AG08395 (cell line): ENCODE measurements at regions not wholly inside any gene's neighbourhood (a gene's known extent, or its start where the extent isn't known, plus 50 kb on each side); places are given as distances from the start of the nearest gene placed in this dataset.
"Not testable (repeated sequence)": the region's sequence is repeated elsewhere in the genome, so short reads cannot be mapped to it uniquely, and the experiment has no call there.

ENCODE experiments used
- DNase-seq: peaks from one replicate; pipeline ENCODE4 v3.0.0; 2012; ENCODE audit warnings: mixed read lengths, low spot score

DNA sequence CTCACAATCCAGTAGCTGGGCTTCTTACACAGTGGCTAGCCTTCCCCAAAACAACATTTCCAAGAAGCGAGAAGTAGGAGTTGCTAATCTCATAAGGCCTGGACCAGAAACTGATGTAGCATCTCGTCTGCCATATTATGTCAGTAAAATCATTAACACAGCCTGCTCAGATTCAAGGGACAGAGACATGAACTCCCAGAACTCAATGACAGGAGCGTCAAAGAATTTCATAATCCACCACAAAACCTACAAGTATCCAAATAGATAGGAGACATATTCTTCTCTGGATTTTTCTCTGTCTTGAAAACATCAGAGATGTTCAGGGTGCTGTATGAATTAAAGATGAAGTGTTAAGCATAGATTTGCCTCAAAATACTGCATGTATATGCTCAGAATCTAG is 457.6 kb upstream of the ACTBL2 start:
- DNase-seq, result no peak

- no peak for DNase-seq
Observed at GRCh38 chr5:57939771-57940170, 457.2 kb upstream of the ACTBL2 start.

- DNase-seq, result no peak
Observed at GRCh38 chr5:57939335-57939734, 456.7 kb upstream of the ACTBL2 start.

GRCh38 chr5:57938174-57938557 is 455.6 kb upstream of the ACTBL2 start:
- DNase-seq, result no peak

DNA sequence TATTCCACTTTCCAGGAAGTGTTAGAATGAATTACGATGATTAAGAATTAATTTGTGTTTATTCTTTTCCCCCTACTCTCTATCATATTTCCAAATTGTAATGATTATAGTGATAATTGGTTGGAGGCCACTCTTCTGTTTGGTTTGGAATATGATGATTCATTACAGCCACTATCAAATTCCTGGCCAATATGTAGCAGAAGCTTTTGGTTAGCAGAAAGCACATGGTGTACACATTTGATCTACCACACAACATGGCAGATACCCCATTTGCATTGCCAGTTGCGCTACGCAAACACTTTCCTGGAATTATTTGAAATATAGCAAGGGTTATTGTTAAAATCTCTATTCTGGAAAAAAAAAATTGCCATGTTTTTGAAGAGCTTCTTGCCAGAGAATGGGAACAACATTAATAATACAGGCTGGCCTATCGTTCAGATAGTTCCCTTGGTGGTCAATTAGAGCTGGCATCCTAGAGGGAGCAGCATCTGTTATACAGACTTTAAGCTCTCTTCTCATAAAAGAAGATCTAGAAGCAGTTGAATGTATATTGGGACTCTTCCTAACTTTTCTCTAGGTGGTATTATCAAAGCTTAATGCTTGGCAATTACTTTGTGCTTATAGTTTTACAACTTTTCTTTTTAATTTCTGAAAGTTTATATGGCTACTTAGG is 455.0 kb upstream of the ACTBL2 start:
- peak; percentile 15 for DNase-seq

GRCh38 chr5:57937025-57937424 is 454.4 kb upstream of the ACTBL2 start:
- DNase-seq, result peak; percentile 25

GRCh38 chr5:57932761-57933160 is 450.1 kb upstream of the ACTBL2 start:
- DNase-seq, result no peak

DNA sequence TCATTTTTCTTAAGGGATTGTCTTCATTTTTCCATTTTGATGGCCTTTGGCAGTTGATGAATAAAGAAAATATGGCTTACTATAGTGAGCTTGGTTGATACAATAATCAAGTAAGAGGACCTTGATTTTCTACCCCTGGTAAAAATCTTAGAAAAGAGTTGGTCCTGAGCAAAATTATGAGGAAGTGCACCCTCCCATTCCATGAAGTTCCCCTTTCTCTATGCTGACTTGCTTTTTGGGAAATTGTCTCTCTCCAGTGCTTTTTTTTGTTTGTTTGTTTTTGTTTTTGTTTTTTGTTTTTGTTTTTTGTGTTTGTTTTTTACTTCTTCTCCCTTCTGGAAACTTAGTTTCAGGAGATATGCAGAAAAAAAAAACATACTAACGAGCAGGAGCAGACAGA is 449.2 kb upstream of the ACTBL2 start:
- DNase-seq, result no peak

- no peak for DNase-seq
Observed at GRCh38 chr5:57931352-57931751, 448.7 kb upstream of the ACTBL2 start.

DNA sequence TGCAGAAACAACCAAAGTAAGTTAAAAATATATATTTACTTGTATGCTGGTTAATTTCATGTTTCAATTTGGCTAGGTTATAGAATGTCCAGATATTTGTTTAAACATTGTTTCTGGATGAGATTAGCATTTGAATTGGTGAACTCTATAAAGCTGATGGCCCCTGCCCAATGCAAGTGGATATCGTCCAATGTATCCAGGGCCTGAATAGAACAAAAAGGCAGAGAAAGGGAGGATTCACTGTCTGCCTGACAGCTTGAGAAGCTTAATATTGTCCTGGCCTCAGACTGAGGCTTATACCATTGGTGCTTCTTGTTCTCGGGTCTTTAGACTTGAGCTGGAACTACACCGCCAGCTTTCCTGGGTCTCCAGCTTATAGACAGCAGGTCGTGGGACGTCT is 446.7 kb upstream of the ACTBL2 start:
- DNase-seq, result no peak

GRCh38 chr5:57923094-57923493 is 440.5 kb upstream of the ACTBL2 start:
- DNase-seq, result not testable (repeated sequence)

GRCh38 chr5:57917004-57917403 is 434.4 kb upstream of the ACTBL2 start:
- DNase-seq, result no peak

GRCh38 chr5:57915536-57915935 is 432.9 kb upstream of the ACTBL2 start:
- DNase-seq, result no peak

DNA sequence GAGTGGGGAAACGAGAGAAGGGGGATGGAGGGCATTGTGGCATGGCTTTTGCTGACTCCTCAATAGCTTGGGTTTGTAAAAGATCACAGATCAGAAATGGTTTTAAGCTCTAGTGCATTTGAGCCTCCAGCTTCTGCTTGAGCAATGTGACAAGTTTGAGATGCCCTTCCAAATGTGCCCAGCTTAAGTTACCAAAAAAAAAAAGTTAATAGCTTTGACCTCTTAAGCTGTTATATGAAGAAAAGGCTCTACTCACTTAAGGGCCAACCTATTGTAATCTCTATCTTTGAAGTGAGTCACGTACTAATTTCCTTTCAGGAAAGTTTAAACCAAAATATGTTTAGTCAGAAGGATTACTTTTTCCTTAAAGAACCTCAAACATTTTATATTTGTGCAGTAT is 428.8 kb upstream of the ACTBL2 start:
- no peak for DNase-seq

- no peak for DNase-seq
Observed at GRCh38 chr5:57906671-57907070, 424.1 kb upstream of the ACTBL2 start.

DNA sequence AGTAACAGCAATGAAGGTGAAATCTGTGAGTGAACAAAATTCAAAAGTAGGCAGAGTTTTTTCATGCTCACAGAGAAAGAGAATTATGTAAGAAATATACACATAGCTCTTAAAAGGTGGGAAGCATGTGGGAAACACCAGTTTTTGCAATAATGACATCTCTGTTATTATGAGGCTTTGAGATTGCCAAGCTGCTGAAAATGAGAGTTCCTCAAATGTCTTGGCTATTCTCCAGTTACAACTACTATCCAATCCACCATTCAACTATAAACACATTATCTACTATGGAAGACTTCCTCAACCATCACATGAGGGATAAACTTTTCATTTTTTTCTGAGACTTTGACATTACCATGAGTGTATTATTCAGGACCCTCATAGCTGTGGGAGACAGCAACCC is 420.8 kb upstream of the ACTBL2 start:
- no peak for DNase-seq

- DNase-seq, result no peak
Observed at GRCh38 chr5:57902095-57902494, 419.5 kb upstream of the ACTBL2 start.

DNA sequence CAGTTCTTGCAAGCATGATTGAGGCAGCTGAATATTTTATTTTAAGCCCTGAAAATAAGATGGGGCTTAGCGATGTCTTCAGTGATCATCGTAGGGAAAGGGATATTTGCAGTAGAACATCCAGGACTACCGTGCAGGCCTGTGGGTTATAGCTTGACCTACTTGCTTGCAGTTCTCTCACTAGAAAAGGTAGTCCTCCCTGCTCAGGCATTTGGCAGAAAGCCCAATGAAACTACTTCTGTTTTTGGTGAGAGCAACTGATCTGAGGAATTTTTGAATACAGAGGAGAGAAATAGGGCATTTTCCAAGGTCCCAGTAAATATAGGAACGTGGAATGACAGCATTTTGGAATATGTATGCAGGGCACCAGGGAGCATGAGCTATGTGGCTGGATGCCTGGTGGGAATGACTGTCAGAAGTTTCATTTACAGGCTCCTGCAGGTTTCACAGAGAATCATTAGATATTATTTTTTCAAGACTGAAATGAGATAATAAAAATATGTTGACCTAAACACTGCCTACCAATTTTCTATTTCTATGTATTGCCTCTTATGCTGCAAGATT is 417.9 kb upstream of the ACTBL2 start:
- DNase-seq, result no peak

- DNase-seq, result no peak
Observed at GRCh38 chr5:57896576-57896975, 414.0 kb upstream of the ACTBL2 start.

GRCh38 chr5:57895766-57896165 is 413.2 kb upstream of the ACTBL2 start:
- peak; percentile 5 for DNase-seq

- no peak for DNase-seq
Observed at GRCh38 chr5:57893926-57894325, 411.3 kb upstream of the ACTBL2 start.

GRCh38 chr5:57891443-57891842 is 408.8 kb upstream of the ACTBL2 start:
- no peak for DNase-seq

GRCh38 chr5:57889558-57889957 is 406.9 kb upstream of the ACTBL2 start:
- DNase-seq, result peak; percentile 66
